H9 (cell line): ENCODE measurements at regions not wholly inside any gene's neighbourhood (a gene's known extent, or its start where the extent isn't known, plus 50 kb on each side); places are given as distances from the start of the nearest gene placed in this dataset.

Experiments
- DNase-seq: peaks from one replicate; pipeline ENCODE4 v3.0.0-alpha.2; 2017
- H2AFZ ChIP-seq: one replicate; pipeline ENCODE4 v1.6.1; 2013; ENCODE audit warnings: mild to moderate bottlenecking, low read length, control low read depth, moderate library complexity
- H2AK5ac ChIP-seq: 2 replicates; pipeline ENCODE4 v1.6.1; 2013; ENCODE audit warnings: low read length, control low read depth, mixed read lengths; ENCODE audit not compliant: insufficient read length
- H2BK120ac ChIP-seq: one replicate; pipeline ENCODE4 v1.6.1; 2013; ENCODE audit warnings: low read depth, mild to moderate bottlenecking, low read length, control low read depth, inconsistent platforms; ENCODE audit not compliant: poor library complexity, severe bottlenecking
- H2BK12ac ChIP-seq: 2 replicates; pipeline ENCODE4 v1.6.1; 2013; ENCODE audit warnings: low read length, control low read depth, mixed read lengths, low read depth; ENCODE audit not compliant: insufficient read length
- H2BK15ac ChIP-seq: 2 replicates; pipeline ENCODE4 v1.6.1; 2013; ENCODE audit warnings: low read depth, low read length, control low read depth
- H2BK20ac ChIP-seq: one replicate; pipeline ENCODE4 v1.6.1; 2013; ENCODE audit warnings: low read depth, mild to moderate bottlenecking, low read length, control low read depth, inconsistent platforms; ENCODE audit not compliant: poor library complexity, severe bottlenecking
- H2BK5ac ChIP-seq: 2 replicates; pipeline ENCODE4 v1.6.1; 2013; ENCODE audit warnings: low read length, control low read depth, mixed read lengths; ENCODE audit not compliant: insufficient read length
- H3K14ac ChIP-seq: 2 replicates; pipeline ENCODE4 v1.6.1; 2013; ENCODE audit warnings: low read length, control low read depth; ENCODE audit not compliant: insufficient read depth
- H3K18ac ChIP-seq: 2 replicates; pipeline ENCODE4 v1.6.1; 2013; ENCODE audit warnings: low read depth, mild to moderate bottlenecking, mixed read lengths, low read length, control low read depth; ENCODE audit not compliant: insufficient read length
- H3K23ac ChIP-seq: 2 replicates; pipeline ENCODE4 v1.6.1; 2013; ENCODE audit warnings: low read length, control low read depth, mixed read lengths, low read depth; ENCODE audit not compliant: insufficient read length
- H3K23me2 ChIP-seq: 2 replicates; pipeline ENCODE4 v1.6.1; 2013; ENCODE audit warnings: low read depth, mild to moderate bottlenecking, mixed read lengths, low read length, control low read depth; ENCODE audit not compliant: insufficient read length, poor library complexity, severe bottlenecking
- H3K27ac ChIP-seq: 2 replicates; pipeline ENCODE4 v1.5.1; 2013; ENCODE audit warnings: low read length, control low read depth, mixed read lengths, low read depth; ENCODE audit not compliant: insufficient read length
- H3K27me3 ChIP-seq: 2 replicates; pipeline ENCODE4 v1.6.1; 2013; ENCODE audit warnings: low read length, control low read depth, inconsistent platforms; ENCODE audit not compliant: insufficient read depth
- H3K4ac ChIP-seq: 2 replicates; pipeline ENCODE4 v1.6.1; 2013; ENCODE audit warnings: low read depth, mild to moderate bottlenecking, control low read depth, inconsistent platforms, low read length, moderate library complexity
- H3K4me1 ChIP-seq: 2 replicates; pipeline ENCODE4 v1.6.1; 2013; ENCODE audit warnings: low read length, control low read depth, inconsistent platforms; ENCODE audit not compliant: insufficient read depth
- H3K4me2 ChIP-seq: 2 replicates; pipeline ENCODE4 v1.6.1; 2013; ENCODE audit warnings: low read length, control low read depth, mixed read lengths; ENCODE audit not compliant: insufficient read length, insufficient read depth
- H3K56ac ChIP-seq: 2 replicates; pipeline ENCODE4 v1.6.1; 2013; ENCODE audit warnings: low read depth, mild to moderate bottlenecking, mixed read lengths, low read length, control low read depth; ENCODE audit not compliant: insufficient read length
- H3K79me1 ChIP-seq: 2 replicates; pipeline ENCODE4 v1.6.1; 2013; ENCODE audit warnings: low read depth, mild to moderate bottlenecking, moderate library complexity, low read length, control low read depth, inconsistent platforms; ENCODE audit not compliant: insufficient read depth, poor library complexity, severe bottlenecking
- H3K79me2 ChIP-seq: 2 replicates; pipeline ENCODE4 v1.6.1; 2013; ENCODE audit warnings: low read length, control low read depth, inconsistent platforms; ENCODE audit not compliant: insufficient read depth
- H3K9ac ChIP-seq: 2 replicates; pipeline ENCODE4 v1.6.1; 2013; ENCODE audit warnings: low read length, control low read depth, mixed read lengths; ENCODE audit not compliant: insufficient read length; ENCODE audit errors: extremely low read depth
- H3K9me3 ChIP-seq: one replicate; pipeline ENCODE4 v1.6.1; 2013; ENCODE audit warnings: low read depth, low read length, inconsistent platforms; ENCODE audit not compliant: control insufficient read depth
- H3T11ph ChIP-seq: one replicate; pipeline ENCODE4 v1.6.1; 2013; ENCODE audit warnings: mild to moderate bottlenecking, low read length, control low read depth, inconsistent platforms
- H4K20me1 ChIP-seq: one replicate; pipeline ENCODE4 v1.6.1; 2013; ENCODE audit not compliant: control insufficient read depth, insufficient read length, insufficient read depth
- H4K5ac ChIP-seq: 2 replicates; pipeline ENCODE4 v1.6.1; 2013; ENCODE audit warnings: low read depth, mild to moderate bottlenecking, mixed read lengths, low read length, control low read depth; ENCODE audit not compliant: insufficient read length
- H4K8ac ChIP-seq: replicated peaks from 2 replicates; pipeline ENCODE4 v1.6.1; 2013; ENCODE audit warnings: low read length, control low read depth, mixed read lengths, low read depth; ENCODE audit not compliant: insufficient read length
- H4K91ac ChIP-seq: 2 replicates; pipeline ENCODE4 v1.6.1; 2013; ENCODE audit warnings: low read depth, mild to moderate bottlenecking, moderate library complexity, mixed read lengths, low read length, control low read depth; ENCODE audit not compliant: insufficient read length
- H3K27ac Mint-ChIP-seq, 3 experiments: 2 replicates in 2 of 3; 3 replicates in 1 of 3; pipeline ENCODE4 v1.8.0; 2020 to 2021; ENCODE audit warnings: mixed read lengths in 3 of 3, mild to moderate bottlenecking in 1 of 3, moderate library complexity in 1 of 3
- H3K27me3 Mint-ChIP-seq: 2 replicates; pipeline ENCODE4 v1.8.0; 2021; ENCODE audit warnings: low read depth, mild to moderate bottlenecking, moderate library complexity, mixed read lengths
- H3K36me3 Mint-ChIP-seq, 3 experiments: 2 replicates in 2 of 3; 3 replicates in 1 of 3; pipeline ENCODE4 v1.8.0; 2020 to 2021; ENCODE audit warnings: low read depth in 3 of 3, mixed read lengths in 3 of 3; ENCODE audit not compliant: insufficient read depth in 1 of 3
- H3K4me1 Mint-ChIP-seq, 2 experiments: 2 replicates each; pipeline ENCODE4 v1.8.0; 2020; ENCODE audit warnings: mixed read lengths in 2 of 2
- H3K4me3 Mint-ChIP-seq, 2 experiments: 2 replicates in 1 of 2; 3 replicates in 1 of 2; pipeline ENCODE4 v1.8.0; 2020 to 2021; ENCODE audit warnings: mild to moderate bottlenecking in 2 of 2, mixed read lengths in 2 of 2, moderate library complexity in 1 of 2
- H3K9me3 Mint-ChIP-seq, 2 experiments: 2 replicates in 1 of 2; 3 replicates in 1 of 2; pipeline ENCODE4 v1.8.0; 2020; ENCODE audit warnings: mild to moderate bottlenecking in 2 of 2, mixed read lengths in 2 of 2, moderate library complexity in 1 of 2
- WGBS: extraction: QIAGEN DNeasy Blood & Tissue Kit; methylation state at CpG from one replicate; pipeline ENCODE4 v1.1.7; 2013; ENCODE audit warnings: missing lambda C conversion rate, low lambda C conversion rate, mixed read lengths; ENCODE audit not compliant: insufficient read length; ENCODE audit errors: extremely low coverage; 5-methylcytosine and 5-hydroxymethylcytosine counted together
- TF ChIP-seq, protein P1 (sequence below): fragments of 200-600 bp; sonication (generic); conservative IDR thresholded peaks from 3 replicates; pipeline ENCODE4 v1.8.0; 2021; ENCODE audit warnings: antibody characterized with exemption, mild to moderate bottlenecking

DNA sequence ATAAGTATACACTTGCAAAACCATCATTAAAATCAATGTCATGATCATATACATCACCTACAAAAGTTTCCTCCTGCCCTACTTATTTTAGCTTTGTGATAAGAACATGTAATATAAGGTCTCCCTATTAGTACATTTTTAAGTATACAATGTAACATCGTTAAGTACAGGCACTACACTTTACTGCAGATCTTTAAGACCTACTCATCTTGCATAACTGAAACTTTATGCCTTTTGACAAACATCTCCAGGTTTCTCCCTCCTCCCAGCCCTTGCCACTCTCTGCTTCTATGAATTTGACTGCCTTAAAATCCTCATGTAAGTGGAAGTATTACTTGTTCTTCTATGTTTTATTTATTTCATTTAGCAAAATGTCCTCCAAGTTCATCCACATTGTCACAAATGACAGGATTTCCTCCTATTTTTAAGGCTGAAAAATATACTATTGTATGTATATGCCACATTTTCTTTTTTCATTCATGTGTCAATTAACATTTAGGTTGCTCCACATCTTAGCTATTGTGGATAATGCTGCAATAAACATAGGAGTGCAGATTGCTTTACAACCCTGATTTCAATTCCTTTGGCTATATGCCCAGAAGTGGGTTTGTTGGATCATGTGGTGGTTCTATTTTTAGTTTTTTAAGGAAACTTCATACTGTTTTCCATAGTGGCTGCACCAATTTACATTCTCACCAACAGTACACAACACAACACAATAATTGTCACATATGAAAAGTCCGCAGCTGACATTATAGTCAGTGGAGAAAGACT, 471.1 kb upstream of the ANO3 start:
- Mint-ChIP-seq H3K27ac (no peak overlapping the region; a peak in 1 of 7 replicates), H3K4me3 (no peak overlapping the region), H3K27me3 (no peaks in the 10 kb centered on the region), H3K9me3 (no peaks in the 10 kb centered on the region), H3K4me1 (peaks cover 0 to 3% of the 10 kb centered on the region in 2 experiments; a peak in 2 of 4 replicates), H3K36me3 (no peaks in the 10 kb centered on the region)
- Histone ChIP-seq H2AFZ (no peak overlapping the region), H3K23ac (no peak overlapping the region), H4K20me1 (no peaks in the 10 kb centered on the region), H3K79me2 (no peaks in the 10 kb centered on the region), H3K9ac (no peak overlapping the region), H3K27me3 (no peaks in the 10 kb centered on the region), H2BK5ac (no peak overlapping the region), H3T11ph (no peak overlapping the region), H2BK15ac (no peak overlapping the region), H3K4me1 (no peaks in the 10 kb centered on the region), H3K14ac (no peak overlapping the region), H3K79me1 (no peaks in the 10 kb centered on the region), H2BK20ac (no peak overlapping the region), H3K4ac (no peak overlapping the region), H2BK12ac (no peak overlapping the region), H2AK5ac (no peak overlapping the region), H3K56ac (no peak overlapping the region), H3K23me2 (no peaks in the 10 kb centered on the region), H3K4me2 (no peak overlapping the region), H4K5ac (no peak overlapping the region), H2BK120ac (no peak overlapping the region), H3K27ac (no peak overlapping the region), H3K9me3 (no peaks in the 10 kb centered on the region), H3K18ac (no peak overlapping the region), H4K91ac (no peak overlapping the region), H4K8ac (no peak overlapping the region)
- DNase-seq, result no peak
- no CpG with 5 or more reads among the region's 2 CpGs for WGBS
- TF ChIP-seq, protein P1, sequence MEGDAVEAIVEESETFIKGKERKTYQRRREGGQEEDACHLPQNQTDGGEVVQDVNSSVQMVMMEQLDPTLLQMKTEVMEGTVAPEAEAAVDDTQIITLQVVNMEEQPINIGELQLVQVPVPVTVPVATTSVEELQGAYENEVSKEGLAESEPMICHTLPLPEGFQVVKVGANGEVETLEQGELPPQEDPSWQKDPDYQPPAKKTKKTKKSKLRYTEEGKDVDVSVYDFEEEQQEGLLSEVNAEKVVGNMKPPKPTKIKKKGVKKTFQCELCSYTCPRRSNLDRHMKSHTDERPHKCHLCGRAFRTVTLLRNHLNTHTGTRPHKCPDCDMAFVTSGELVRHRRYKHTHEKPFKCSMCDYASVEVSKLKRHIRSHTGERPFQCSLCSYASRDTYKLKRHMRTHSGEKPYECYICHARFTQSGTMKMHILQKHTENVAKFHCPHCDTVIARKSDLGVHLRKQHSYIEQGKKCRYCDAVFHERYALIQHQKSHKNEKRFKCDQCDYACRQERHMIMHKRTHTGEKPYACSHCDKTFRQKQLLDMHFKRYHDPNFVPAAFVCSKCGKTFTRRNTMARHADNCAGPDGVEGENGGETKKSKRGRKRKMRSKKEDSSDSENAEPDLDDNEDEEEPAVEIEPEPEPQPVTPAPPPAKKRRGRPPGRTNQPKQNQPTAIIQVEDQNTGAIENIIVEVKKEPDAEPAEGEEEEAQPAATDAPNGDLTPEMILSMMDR, result no peak
